Activated B cell treated with CpG ODN at 0.5 μM for 24 hours (primary cell): ENCODE measurements at regions not wholly inside any gene's neighbourhood (a gene's known extent, or its start where the extent isn't known, plus 50 kb on each side); places are given as distances from the start of the nearest gene placed in this dataset.

Experiments used
- ATAC-seq: fragments of 200-7000 bp; cut with Tn5 transposase; one replicate; pipeline ENCODE4 v1.10.0; 2021; ENCODE audit warnings: low read depth, mild to moderate bottlenecking, moderate library complexity
- CTCF ChIA-PET: fragments of 350-600 bp; sonication (Branson Sonifier 250); formaldehyde crosslinking; loops from one replicate; lab custom pipeline; 2021; ENCODE audit warnings: antibody characterized with exemption; lab: Charles Lee
- POLR2A ChIA-PET: fragments of 350-600 bp; sonication (Branson Sonifier 250); formaldehyde crosslinking; loops from one replicate; lab custom pipeline; 2021; ENCODE audit warnings: antibody characterized with exemption; lab: Charles Lee
- DNase-seq: peaks from one replicate; pipeline ENCODE4 v3.0.0; 2022
- H3K27ac Mint-ChIP-seq: one replicate; pipeline ENCODE4 v1.8.0; 2020; ENCODE audit warnings: mixed read lengths
- H3K27me3 Mint-ChIP-seq: one replicate; pipeline ENCODE4 v1.8.0; 2021; ENCODE audit warnings: mixed read lengths
- H3K36me3 Mint-ChIP-seq: one replicate; pipeline ENCODE4 v1.8.0; 2021; ENCODE audit warnings: low read depth, mixed read lengths
- H3K4me1 Mint-ChIP-seq: one replicate; pipeline ENCODE4 v1.8.0; 2021; ENCODE audit warnings: mixed read lengths
- H3K4me3 Mint-ChIP-seq: one replicate; pipeline ENCODE4 v1.8.0; 2020; ENCODE audit warnings: mild to moderate bottlenecking, mixed read lengths
- H3K9me3 Mint-ChIP-seq: one replicate; pipeline ENCODE4 v1.8.0; 2020; ENCODE audit warnings: mixed read lengths
- intact Hi-C: fragments of 100-400 bp; cut with micrococcal nuclease; formaldehyde crosslinking; loops from one replicate; pipeline ENCODE4 v1.15.1; 2024
- TF ChIP-seq, protein P1 (sequence below): fragments of 200-600 bp; IDR thresholded peaks from one replicate; pipeline ENCODE4 v1.8.0; 2022; ENCODE audit warnings: antibody characterized with exemption, mild to moderate bottlenecking

DNA sequence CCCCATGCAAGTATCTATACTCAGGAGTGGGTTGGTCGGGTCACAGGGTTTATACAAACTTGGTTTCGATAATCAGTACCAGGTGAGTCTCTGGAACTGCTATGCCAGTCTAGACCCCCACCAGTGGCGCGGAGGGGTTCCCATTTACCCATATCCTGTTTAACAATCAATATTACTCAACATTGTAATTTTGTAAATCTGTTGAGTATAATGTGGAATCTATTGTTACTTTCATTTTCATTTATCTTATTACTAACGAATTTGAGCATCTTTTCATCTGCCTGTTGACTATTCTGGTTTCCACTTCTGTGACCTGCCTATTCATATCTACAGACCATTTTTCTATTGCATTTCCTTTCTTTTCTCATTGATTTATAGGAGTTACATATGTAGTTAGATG, 275.2 kb upstream of the CRY1 start:
- Mint-ChIP-seq H3K4me3 (no peak overlapping the region), H3K9me3 (no peaks in the 10 kb centered on the region), H3K4me1 (peaks cover 19% of the 10 kb centered on the region), H3K27ac (no peak overlapping the region), H3K27me3 (peaks cover 12% of the 10 kb centered on the region), H3K36me3 (no peaks in the 10 kb centered on the region)
- TF ChIP-seq, protein P1, sequence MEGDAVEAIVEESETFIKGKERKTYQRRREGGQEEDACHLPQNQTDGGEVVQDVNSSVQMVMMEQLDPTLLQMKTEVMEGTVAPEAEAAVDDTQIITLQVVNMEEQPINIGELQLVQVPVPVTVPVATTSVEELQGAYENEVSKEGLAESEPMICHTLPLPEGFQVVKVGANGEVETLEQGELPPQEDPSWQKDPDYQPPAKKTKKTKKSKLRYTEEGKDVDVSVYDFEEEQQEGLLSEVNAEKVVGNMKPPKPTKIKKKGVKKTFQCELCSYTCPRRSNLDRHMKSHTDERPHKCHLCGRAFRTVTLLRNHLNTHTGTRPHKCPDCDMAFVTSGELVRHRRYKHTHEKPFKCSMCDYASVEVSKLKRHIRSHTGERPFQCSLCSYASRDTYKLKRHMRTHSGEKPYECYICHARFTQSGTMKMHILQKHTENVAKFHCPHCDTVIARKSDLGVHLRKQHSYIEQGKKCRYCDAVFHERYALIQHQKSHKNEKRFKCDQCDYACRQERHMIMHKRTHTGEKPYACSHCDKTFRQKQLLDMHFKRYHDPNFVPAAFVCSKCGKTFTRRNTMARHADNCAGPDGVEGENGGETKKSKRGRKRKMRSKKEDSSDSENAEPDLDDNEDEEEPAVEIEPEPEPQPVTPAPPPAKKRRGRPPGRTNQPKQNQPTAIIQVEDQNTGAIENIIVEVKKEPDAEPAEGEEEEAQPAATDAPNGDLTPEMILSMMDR, result no peak
- ChIA-PET CTCF (no interaction called here), POLR2A (no interaction called here)
- ATAC-seq (no peak), DNase-seq (no peak)
- intact Hi-C loops, result no loop called here

DNA sequence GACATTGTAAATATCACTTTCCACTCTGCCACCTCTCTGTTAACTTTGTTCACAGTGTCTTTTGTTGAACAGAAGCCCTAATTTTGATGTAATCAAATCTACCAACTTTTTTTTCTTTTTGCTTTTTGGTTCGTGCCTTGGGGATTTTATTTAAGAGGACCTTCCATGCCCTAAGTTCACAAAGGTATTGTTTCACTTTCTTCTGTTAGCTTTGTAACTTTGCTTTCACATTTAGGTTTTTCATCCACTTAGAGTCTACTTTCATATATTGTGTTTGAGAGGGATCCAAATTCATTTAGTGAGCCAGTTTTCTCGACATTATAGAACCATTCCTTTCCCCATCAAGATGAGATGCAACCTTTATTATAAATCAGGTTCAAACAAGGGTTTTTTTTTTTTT, 275.7 kb upstream of the CRY1 start:
- intact Hi-C loops, result no loop called here
- Mint-ChIP-seq H3K27me3 (peaks cover 12% of the 10 kb centered on the region), H3K4me3 (no peak overlapping the region), H3K4me1 (peaks cover 21% of the 10 kb centered on the region), H3K27ac (no peak overlapping the region), H3K9me3 (no peaks in the 10 kb centered on the region), H3K36me3 (no peaks in the 10 kb centered on the region)
- no peak for DNase-seq
- no peak for ATAC-seq
- POLR2A ChIA-PET, result no interaction called here
- CTCF ChIA-PET, result no interaction called here
- TF ChIP-seq, protein P1, result no peak

DNA sequence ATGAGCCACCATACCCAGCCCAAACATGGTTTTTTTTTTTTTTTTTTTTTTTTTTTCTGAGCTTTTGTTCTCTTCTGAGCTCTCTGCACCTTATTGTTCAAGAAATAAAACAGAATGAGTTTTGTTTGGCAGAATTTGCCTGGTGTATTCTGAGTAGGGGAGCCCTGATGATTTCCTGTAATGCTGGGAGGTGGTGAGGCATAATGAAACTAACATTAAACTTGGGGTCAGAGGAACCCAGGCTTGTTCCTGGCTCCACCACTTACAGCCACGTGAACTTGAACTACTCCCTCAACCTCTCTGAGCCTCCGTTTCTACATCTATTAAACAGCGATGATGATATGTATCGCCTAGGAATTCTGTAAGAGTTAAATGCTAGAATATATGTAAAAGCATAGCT, 276.3 kb upstream of the CRY1 start:
- ChIA-PET POLR2A (no interaction called here), CTCF (no interaction called here)
- TF ChIP-seq, protein P1, result no peak
- no peak overlapping the region for H3K27ac Mint-ChIP-seq
- peaks cover 27% of the 10 kb centered on the region for H3K4me1 Mint-ChIP-seq
- H3K4me3 Mint-ChIP-seq, result no peak overlapping the region
- H3K36me3 Mint-ChIP-seq, result no peaks in the 10 kb centered on the region
- no peaks in the 10 kb centered on the region for H3K9me3 Mint-ChIP-seq
- DNase-seq (no peak), ATAC-seq (no peak)
- intact Hi-C loops, result no loop called here
- H3K27me3 Mint-ChIP-seq, result peaks cover 12% of the 10 kb centered on the region

DNA sequence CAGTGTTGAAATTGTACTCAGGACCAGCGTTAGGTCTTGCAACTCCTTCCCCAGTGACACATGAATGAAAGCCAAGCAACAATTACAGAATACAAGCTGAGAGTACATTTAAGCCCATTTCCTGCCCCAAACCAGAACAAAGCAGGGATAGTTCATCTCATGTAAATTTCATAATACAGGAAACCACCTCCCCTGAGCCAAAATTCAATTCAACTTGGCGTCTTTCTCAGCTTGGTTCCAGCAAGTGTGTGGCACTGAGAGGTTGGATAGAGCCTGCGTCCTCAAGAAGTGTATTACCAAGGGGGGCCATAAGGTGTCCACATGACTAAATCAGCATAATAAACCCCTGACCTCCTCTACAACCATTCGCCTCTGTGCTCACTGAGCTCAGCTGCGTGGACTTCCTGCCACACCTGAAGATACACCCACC, 278.9 kb upstream of the CRY1 start:
- Mint-ChIP-seq H3K27me3 (peaks cover 6% of the 10 kb centered on the region), H3K4me3 (no peak overlapping the region), H3K4me1 (peaks cover 27% of the 10 kb centered on the region), H3K27ac (no peak overlapping the region), H3K9me3 (no peaks in the 10 kb centered on the region), H3K36me3 (no peaks in the 10 kb centered on the region)
- ATAC-seq (no peak), DNase-seq (no peak)
- intact Hi-C loops, result no loop called here
- POLR2A ChIA-PET, result no interaction called here
- CTCF ChIA-PET, result no interaction called here
- TF ChIP-seq, protein P1, result no peak

DNA sequence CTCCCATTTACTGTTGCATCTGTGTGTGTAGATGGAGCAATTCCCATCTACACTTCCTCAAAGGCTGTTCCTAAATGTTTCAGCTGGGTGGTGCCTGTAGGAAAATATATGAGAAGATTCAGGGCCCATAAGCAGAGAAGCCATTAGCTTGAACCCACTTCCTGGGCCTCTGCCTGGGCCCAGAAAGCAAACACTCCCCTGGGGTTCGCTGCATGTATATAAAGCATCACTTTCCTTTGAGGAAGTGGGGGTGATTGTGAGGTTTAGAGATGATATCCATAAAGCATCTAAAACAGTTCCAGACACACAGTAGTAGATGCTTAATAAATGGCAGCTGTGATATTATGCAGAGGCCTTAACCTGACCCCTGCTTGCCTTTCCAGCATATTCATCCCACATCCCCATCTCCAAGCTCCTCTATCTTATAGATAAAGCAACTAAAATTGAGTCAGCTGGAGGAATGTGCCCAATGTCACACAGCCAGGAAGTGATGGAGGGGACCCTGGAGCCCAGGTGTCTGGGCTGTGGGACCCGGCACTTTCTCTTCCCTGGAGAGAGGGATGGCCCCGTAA, 280.0 kb upstream of the CRY1 start:
- POLR2A ChIA-PET, result no interaction called here
- CTCF ChIA-PET, result no interaction called here
- ATAC-seq, result no peak
- peaks cover 6% of the 10 kb centered on the region for H3K27me3 Mint-ChIP-seq
- no peak overlapping the region for H3K4me3 Mint-ChIP-seq
- intact Hi-C loops, result no loop called here
- no peaks in the 10 kb centered on the region for H3K9me3 Mint-ChIP-seq
- no peak for DNase-seq
- TF ChIP-seq, protein P1, result no peak
- H3K4me1 Mint-ChIP-seq, result peaks cover 27% of the 10 kb centered on the region
- H3K36me3 Mint-ChIP-seq, result no peaks in the 10 kb centered on the region
- H3K27ac Mint-ChIP-seq, result no peak overlapping the region
